Left lobe of liver (tissue), 2 donors: ENCODE measurements at regions not wholly inside any gene's neighbourhood (a gene's known extent, or its start where the extent isn't known, plus 50 kb on each side); places are given as distances from the start of the nearest gene placed in this dataset.
"Not testable (repeated sequence)": the region's sequence is repeated elsewhere in the genome, so short reads cannot be mapped to it uniquely, and the experiment has no call there.

Experiments
- ATAC-seq: fragments of 200-7000 bp; cut with Tn5 transposase; one replicate; pipeline ENCODE4 v1.9.1; 2020; ENCODE audit warnings: mild to moderate bottlenecking, moderate library complexity
- DNase-seq: peaks from one replicate; pipeline ENCODE4 v3.0.0-alpha.2; 2020; ENCODE audit warnings: low spot score
- donor health status: DM: no; HTN: no; CAD: no; lungs with moderate emphysema.
- donor health status: DM: no; HTN: yes; CAD: no.

- no peak for ATAC-seq
- DNase-seq = no peak
Measured at GRCh38 chr10:14429043-14429700, 98.4 kb upstream of the FRMD4A start.

- ATAC-seq = no peak
- DNase-seq = no peak
Measured at GRCh38 chr10:14425034-14425433, 94.3 kb upstream of the FRMD4A start.

- ATAC-seq (no peak), DNase-seq (no peak)
Measured at GRCh38 chr10:14423111-14423744, 92.5 kb upstream of the FRMD4A start.

- DNase-seq = no peak
- ATAC-seq = no peak
Measured at GRCh38 chr10:14422431-14422830, 91.7 kb upstream of the FRMD4A start.

- no peak for ATAC-seq
- no peak for DNase-seq
Measured at GRCh38 chr10:14421941-14422340, 91.2 kb upstream of the FRMD4A start.

- not testable (repeated sequence) for ATAC-seq, DNase-seq
Measured at GRCh38 chr10:14417336-14417735, 86.6 kb upstream of the FRMD4A start.

- DNase-seq = no peak
- ATAC-seq = no peak
Measured at GRCh38 chr10:14416308-14416700, 85.6 kb upstream of the FRMD4A start.

- ATAC-seq = no peak
Measured at GRCh38 chr10:14415676-14416307, 85.1 kb upstream of the FRMD4A start.

GRCh38 chr10:14414901-14415300, 84.2 kb upstream of the FRMD4A start:
- DNase-seq = no peak
- no peak for ATAC-seq

More at GRCh38 chr10:14415676-14416307, 85.1 kb upstream of the FRMD4A start:
- no peak for DNase-seq

- no peak for ATAC-seq
- no peak for DNase-seq
Measured at GRCh38 chr10:14413523-14413922, 82.8 kb upstream of the FRMD4A start.

- no peak for DNase-seq
- ATAC-seq = no peak
Measured at GRCh38 chr10:14412624-14413023, 81.9 kb upstream of the FRMD4A start.

- DNase-seq = no peak
- ATAC-seq = no peak
Measured at GRCh38 chr10:14409856-14410458, 79.2 kb upstream of the FRMD4A start.

GRCh38 chr10:14409247-14409646, 78.5 kb upstream of the FRMD4A start:
- no peak for DNase-seq
- no peak for ATAC-seq

GRCh38 chr10:14408139-14408538, 77.4 kb upstream of the FRMD4A start:
- no peak for DNase-seq
- ATAC-seq = no peak

GRCh38 chr10:14407567-14407966, 76.8 kb upstream of the FRMD4A start:
- no peak for ATAC-seq

GRCh38 chr10:14405076-14406065, 74.6 kb upstream of the FRMD4A start:
- ATAC-seq = no peak
- DNase-seq = no peak

More at GRCh38 chr10:14407567-14407966, 76.8 kb upstream of the FRMD4A start:
- no peak for DNase-seq

- DNase-seq (no peak), ATAC-seq (no peak)
Measured at GRCh38 chr10:14403881-14404623, 73.3 kb upstream of the FRMD4A start.

- DNase-seq = no peak
- no peak for ATAC-seq
Measured at GRCh38 chr10:14403359-14403758, 72.6 kb upstream of the FRMD4A start.

- ATAC-seq = no peak
- no peak for DNase-seq
Measured at GRCh38 chr10:14399641-14400040, 68.9 kb upstream of the FRMD4A start.

GRCh38 chr10:14397066-14397465, 66.3 kb upstream of the FRMD4A start:
- ATAC-seq (no peak), DNase-seq (no peak)
